ENCODE measurements at regions not wholly inside any gene's neighbourhood (a gene's known extent, or its start where the extent isn't known, plus 50 kb on each side); places are given as distances from the start of the nearest gene placed in this dataset.

DNA sequence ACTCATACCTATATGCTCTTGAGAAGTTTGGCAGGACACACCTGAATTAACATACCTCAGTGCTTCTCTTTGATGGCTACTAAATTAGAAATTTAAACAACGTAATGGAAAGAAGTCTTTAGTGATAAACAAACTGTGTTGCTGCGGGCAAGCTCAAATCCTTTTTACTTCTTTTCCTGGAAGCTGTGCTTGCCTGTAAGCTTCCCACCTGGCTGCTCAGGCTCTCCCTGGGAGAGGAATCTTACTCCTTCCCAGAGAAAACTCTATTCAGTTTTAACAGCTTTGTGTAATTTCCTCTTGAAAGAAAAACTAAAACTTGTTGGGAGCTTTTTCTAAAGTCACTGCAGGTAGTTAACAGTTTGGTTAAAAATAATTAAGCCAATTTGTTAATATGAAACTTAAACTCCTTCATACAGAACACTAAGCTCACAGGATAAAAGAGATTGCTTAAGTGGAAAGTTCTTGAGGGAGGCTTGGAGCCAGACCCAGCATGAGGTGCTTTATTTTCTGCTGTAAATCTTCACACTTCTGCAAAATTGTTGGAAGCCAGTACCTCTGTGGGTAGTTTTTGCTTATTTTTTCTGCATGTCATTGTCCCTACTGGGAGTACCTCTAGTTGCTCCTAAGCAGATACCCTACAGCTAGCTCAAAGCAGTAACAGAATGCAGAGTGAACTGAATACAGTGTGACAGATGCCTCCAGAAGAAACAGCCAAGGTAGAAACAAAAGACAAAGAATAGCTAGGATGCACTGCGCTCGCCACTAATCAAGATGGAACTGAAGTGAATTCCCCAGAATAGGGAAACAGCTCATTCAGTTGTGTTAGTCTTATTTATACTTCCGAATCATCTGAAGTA is 1253.0 kb downstream of the PCDH17 start:
- H3K36me3 Mint-ChIP-seq (ENCODE audit: insufficient read depth), result no peaks in the 10 kb centered on the region
- peaks cover 0 to 1% of the 10 kb centered on the region in 2 donors for H3K9me3 Mint-ChIP-seq
- H3K27ac Mint-ChIP-seq, result no peak overlapping the region
- no peak for DNase-seq
- no peak for ATAC-seq (replicated peaks)
- no peaks in the 10 kb centered on the region for H3K27me3 Mint-ChIP-seq
- H3K4me3 Mint-ChIP-seq, result no peak overlapping the region
- H3K4me1 Mint-ChIP-seq (ENCODE audit: low read depth in 2 of 2), result no peaks in the 10 kb centered on the region

DNA sequence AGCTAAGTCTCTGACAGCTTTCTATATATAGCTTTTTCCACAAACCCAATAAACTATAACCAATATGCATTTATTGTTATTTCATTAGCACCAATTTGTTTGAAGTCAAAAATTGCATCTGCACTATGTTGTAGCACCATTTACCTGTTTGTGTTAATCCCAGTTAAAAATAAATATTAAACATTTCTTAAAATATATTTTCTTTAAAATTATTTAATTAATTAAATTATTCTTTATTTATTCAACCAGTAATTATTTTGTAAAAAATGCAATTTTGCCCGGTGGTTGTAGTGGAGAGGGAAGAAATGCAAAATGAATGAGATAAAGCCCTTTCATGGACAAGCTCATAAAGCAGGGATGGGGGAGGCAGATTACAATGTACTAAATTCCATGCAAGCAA is 1257.9 kb downstream of the PCDH17 start:
- Mint-ChIP-seq H3K36me3 (ENCODE audit: insufficient read depth) (no peaks in the 10 kb centered on the region), H3K4me1 (ENCODE audit: low read depth in 2 of 2) (no peaks in the 10 kb centered on the region), H3K27ac (no peak overlapping the region), H3K27me3 (no peaks in the 10 kb centered on the region), H3K4me3 (no peak overlapping the region), H3K9me3 (no peaks in the 10 kb centered on the region)
- no peak for DNase-seq
- no peak for ATAC-seq (replicated peaks)

DNA sequence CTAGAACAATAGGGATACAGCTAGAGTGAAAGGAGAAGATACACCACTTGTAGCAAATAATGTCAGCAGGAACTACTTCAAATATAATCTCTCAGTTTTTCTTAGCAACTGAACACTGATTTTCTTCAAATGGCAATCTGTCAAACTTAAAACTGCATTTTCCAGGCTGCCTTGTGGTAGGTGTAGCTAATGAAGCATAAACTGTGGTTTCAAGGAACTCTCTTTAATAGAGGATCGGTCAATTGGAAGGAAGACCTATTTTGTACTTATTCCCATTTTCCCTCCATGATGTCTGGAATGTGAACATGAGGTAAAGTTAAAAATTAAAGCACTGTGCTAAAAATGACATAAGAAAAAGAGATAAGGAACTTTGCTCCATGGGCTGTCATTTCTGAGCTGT is 1261.9 kb downstream of the PCDH17 start:
- Mint-ChIP-seq H3K27ac (no peak overlapping the region), H3K36me3 (ENCODE audit: insufficient read depth) (no peaks in the 10 kb centered on the region), H3K9me3 (no peaks in the 10 kb centered on the region), H3K4me1 (ENCODE audit: low read depth in 2 of 2) (no peaks in the 10 kb centered on the region), H3K4me3 (no peak overlapping the region), H3K27me3 (no peaks in the 10 kb centered on the region)
- no peak for DNase-seq
- no peak for ATAC-seq (replicated peaks)

DNA sequence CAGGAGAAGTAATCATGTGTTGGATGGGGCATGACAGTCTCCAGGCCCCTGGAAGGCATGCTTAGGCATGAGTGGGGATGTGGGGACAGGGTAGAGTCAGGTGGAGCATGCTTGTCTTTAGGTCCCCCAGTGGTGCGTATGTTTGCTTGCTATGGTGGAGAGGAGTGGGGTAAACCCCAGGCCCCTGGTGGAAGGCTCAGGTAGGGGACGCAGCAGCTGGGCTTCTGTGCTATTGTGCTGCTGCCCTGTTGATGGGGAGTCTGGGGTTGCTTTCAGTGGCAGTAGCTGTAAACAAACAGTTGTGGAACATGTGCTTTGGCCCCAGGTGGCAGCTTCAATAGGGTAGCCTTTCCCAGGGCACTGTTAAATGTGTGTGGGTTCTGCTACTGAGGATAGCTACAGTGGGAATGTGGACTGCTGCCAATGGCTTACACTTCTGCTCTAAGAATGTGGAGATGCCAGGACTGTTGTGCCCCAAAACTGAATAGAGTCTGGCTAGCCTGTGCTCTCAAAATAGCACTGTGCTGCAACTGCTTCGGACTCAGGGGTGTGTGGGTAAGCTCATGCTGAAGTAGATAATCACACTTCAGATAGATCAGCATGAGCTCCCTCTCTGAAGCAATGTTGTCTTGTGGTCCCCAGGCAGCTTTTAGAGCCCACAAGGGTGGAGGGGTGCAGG is 1257.3 kb downstream of the DIAPH3 start:
- peaks cover 6 to 8% of the 10 kb centered on the region in 2 donors for H3K9me3 Mint-ChIP-seq
- H3K27me3 Mint-ChIP-seq, result no peaks in the 10 kb centered on the region
- H3K36me3 Mint-ChIP-seq (ENCODE audit: insufficient read depth), result no peaks in the 10 kb centered on the region
- DNase-seq (no peak), ATAC-seq (replicated peaks) (no peak)
- no peak overlapping the region for H3K27ac Mint-ChIP-seq
- no peaks in the 10 kb centered on the region for H3K4me1 Mint-ChIP-seq (ENCODE audit: low read depth in 2 of 2)
- H3K4me3 Mint-ChIP-seq, result no peak overlapping the region

DNA sequence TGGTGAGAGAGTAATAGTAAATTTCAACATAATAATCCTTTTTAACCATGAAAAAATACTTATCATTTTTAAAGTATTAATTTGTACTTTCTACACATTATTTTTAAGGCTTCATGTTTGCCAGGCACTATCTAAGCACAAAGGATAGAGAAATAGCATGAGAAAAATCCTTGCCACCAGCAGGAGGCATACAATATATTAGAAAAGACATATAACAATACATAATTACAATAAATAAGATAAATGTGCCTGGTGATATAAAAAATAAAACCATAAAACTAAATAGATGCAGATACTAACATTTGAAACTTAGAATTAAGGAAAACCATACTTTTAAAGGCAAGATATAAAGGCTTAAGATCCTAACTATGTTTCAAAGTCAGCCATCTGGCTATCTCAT is 1256.4 kb downstream of the DIAPH3 start:
- ATAC-seq (replicated peaks) (no peak), DNase-seq (no peak)
- Mint-ChIP-seq H3K27me3 (no peaks in the 10 kb centered on the region), H3K4me1 (ENCODE audit: low read depth in 2 of 2) (no peaks in the 10 kb centered on the region), H3K36me3 (ENCODE audit: insufficient read depth) (no peaks in the 10 kb centered on the region), H3K9me3 (peaks cover 6 to 7% of the 10 kb centered on the region in 2 donors), H3K4me3 (no peak overlapping the region), H3K27ac (no peak overlapping the region)

DNA sequence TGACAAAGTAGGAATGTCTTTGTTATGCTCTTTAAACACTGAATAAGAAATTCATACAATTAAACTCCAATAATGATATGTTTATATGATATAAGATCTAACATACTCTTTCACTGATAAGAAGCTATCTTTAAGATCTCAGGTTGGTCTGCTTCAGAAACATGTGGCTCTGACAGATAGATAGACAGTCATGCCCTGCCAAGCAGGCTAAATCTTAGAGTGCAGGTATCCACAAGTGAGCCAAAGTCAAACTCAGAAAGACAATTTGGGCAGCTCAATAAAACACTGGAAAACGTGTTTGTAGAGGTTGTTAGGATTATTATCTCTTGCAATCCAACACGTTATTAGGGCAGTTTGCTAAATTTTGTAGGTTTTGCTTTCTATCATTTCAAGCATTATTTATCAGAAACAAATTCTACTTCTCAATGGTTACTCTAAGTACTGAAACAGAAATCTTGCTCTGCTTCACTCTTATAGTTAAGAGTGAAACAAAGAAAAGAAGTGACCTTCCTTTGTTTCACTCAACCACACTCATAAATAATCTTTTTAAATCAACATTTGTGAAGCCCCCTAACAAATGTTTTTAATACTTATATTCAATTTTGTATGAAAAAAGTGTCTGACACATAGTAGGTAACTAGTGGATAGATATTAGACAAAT is 1255.6 kb downstream of the DIAPH3 start:
- ATAC-seq (replicated peaks) (no peak), DNase-seq (no peak)
- Mint-ChIP-seq H3K27ac (no peak overlapping the region), H3K36me3 (ENCODE audit: insufficient read depth) (no peaks in the 10 kb centered on the region), H3K4me1 (ENCODE audit: low read depth in 2 of 2) (no peaks in the 10 kb centered on the region), H3K9me3 (peaks cover 0 to 3% of the 10 kb centered on the region in 2 donors), H3K4me3 (no peak overlapping the region), H3K27me3 (no peaks in the 10 kb centered on the region)

DNA sequence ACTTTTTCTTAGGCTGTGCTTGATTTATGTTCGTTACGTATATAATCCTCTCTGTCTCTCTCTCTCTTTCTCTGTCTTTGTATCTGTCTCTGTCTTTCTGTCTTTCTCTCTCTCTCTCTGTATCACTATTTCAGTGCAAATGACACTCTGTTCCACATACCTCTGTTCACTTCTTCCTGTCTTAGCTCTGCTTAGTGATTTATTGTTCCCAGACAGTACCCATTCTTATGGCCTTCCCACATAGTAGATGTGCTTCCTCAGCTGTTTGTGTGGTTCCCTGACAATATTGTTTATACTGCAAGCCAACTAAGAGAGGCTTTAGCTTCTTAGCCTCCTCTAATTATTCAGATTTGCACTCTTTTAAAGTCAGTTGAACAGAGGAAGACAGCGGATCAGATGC is 1244.2 kb downstream of the DIAPH3 start:
- Mint-ChIP-seq H3K27ac (no peak overlapping the region), H3K4me3 (no peak overlapping the region), H3K4me1 (ENCODE audit: low read depth in 2 of 2) (no peaks in the 10 kb centered on the region), H3K9me3 (peaks cover 7 to 13% of the 10 kb centered on the region in 2 donors), H3K36me3 (ENCODE audit: insufficient read depth) (no peaks in the 10 kb centered on the region), H3K27me3 (no peaks in the 10 kb centered on the region)
- DNase-seq (no peak), ATAC-seq (replicated peaks) (no peak)

DNA sequence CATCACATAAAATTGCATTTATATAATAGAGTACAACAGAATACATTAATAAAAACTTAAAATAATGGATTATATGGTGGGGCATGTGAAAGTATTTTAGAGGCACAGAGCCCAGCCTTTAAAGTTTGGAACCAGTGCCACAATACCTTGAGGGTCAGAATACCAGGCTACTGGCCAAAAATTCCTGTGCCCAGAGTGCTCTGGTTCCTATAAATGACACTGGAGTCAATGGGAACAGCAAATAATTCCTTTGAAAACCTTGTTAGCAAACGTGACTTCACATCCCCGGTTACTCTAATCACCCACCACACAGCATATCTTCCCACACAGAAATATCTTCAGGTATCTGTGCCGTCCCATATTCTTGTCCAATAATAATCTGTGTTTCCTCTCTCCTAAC is 1242.6 kb downstream of the DIAPH3 start:
- Mint-ChIP-seq H3K4me1 (ENCODE audit: low read depth in 2 of 2) (no peaks in the 10 kb centered on the region), H3K4me3 (no peak overlapping the region), H3K9me3 (peaks cover 7 to 9% of the 10 kb centered on the region in 2 donors), H3K27me3 (no peaks in the 10 kb centered on the region), H3K36me3 (ENCODE audit: insufficient read depth) (no peaks in the 10 kb centered on the region), H3K27ac (no peak overlapping the region)
- DNase-seq, result no peak
- ATAC-seq (replicated peaks), result no peak

DNA sequence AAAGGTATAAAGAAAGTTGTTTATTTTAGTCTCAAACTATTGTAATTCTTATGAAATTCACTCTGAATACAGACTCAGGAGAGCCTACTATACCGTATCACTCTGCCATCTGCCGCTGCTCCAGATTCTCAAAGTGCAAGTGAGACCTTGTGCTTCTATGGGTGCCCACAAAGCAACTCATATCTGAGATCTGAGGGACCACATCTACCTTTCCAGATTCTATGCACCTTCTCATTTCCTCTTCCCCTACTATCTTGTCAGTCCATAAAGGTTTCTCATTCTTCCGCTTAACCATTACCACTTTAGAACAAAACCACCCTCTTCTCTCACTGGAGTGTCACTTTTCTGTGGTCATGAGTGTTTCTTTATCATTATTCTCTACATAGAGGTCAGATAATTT is 1236.9 kb downstream of the DIAPH3 start:
- Mint-ChIP-seq H3K9me3 (peaks cover 11 to 13% of the 10 kb centered on the region in 2 donors), H3K4me1 (ENCODE audit: low read depth in 2 of 2) (no peaks in the 10 kb centered on the region), H3K4me3 (no peak overlapping the region), H3K36me3 (ENCODE audit: insufficient read depth) (no peaks in the 10 kb centered on the region), H3K27me3 (no peaks in the 10 kb centered on the region), H3K27ac (no peak overlapping the region)
- ATAC-seq (replicated peaks) (no peak), DNase-seq (no peak)

DNA sequence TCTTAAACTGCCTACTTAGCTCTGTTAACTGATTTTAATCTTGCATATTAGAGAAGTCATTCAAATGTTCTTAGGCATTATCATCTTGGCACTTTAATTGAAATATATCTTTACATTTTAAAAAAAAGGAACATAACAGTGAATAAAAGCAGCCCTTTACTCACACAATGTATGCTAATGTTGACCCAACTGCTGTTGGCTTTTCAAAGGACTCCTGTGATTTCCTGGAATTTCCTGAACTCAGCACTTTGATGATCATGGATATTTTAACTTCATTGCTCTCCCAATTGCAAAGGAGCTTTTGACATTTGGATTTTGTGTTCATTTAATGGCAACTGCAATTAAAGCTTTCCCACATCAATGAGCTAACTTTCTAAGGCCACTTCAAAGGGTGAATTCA is 1230.3 kb downstream of the DIAPH3 start:
- ATAC-seq (replicated peaks), result no peak
- no peaks in the 10 kb centered on the region for H3K36me3 Mint-ChIP-seq (ENCODE audit: insufficient read depth)
- peaks cover 7% of the 10 kb centered on the region in 2 donors for H3K9me3 Mint-ChIP-seq
- no peak for DNase-seq
- H3K27ac Mint-ChIP-seq, result no peak overlapping the region
- H3K27me3 Mint-ChIP-seq, result no peaks in the 10 kb centered on the region
- H3K4me1 Mint-ChIP-seq (ENCODE audit: low read depth in 2 of 2), result no peaks in the 10 kb centered on the region
- no peak overlapping the region for H3K4me3 Mint-ChIP-seq

DNA sequence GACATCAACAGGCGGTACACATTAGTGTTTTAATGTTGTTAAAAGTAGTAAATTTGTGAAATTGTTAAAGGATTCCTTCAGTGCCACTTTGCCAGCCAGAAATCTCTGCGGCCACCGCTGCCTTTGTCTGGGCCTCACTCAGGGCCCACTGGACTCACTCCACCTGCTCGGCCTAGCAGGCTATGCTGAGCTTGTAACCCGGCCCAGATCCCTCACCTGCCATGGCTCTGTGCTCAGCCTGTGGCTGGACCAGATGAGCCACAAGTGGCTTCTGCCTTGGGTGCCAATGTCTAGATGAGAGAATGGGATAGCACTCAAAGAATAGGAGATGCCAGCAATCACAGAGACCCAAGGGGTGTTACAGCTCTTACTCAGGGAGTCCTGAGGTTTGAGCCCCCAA is 1228.0 kb downstream of the DIAPH3 start:
- Mint-ChIP-seq H3K4me1 (ENCODE audit: low read depth in 2 of 2) (no peaks in the 10 kb centered on the region), H3K9me3 (peaks cover 4 to 6% of the 10 kb centered on the region in 2 donors), H3K36me3 (ENCODE audit: insufficient read depth) (no peaks in the 10 kb centered on the region), H3K27me3 (no peaks in the 10 kb centered on the region), H3K4me3 (no peak overlapping the region), H3K27ac (no peak overlapping the region)
- DNase-seq (no peak), ATAC-seq (replicated peaks) (no peak)

DNA sequence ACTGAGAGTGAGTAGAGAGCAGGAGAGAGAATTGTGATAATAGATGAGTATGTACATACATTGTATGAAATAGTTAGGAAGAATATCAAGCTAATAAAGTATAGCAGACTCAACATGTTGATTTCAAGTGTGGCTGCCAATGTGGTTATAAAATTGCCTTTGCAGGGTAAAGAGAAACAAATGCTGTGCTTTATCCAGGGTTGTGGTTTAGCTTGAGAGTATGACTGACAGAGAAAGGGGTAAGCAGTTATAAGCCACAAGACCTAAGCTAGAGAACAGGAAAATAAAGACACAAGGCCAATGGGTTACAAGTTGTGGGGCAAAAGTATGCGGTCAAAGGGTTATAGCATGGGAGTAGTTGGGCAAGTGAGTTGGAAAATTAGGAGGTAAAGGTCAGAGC is 1217.5 kb downstream of the DIAPH3 start:
- H3K9me3 Mint-ChIP-seq, result peaks cover 14 to 15% of the 10 kb centered on the region in 2 donors
- no peaks in the 10 kb centered on the region for H3K36me3 Mint-ChIP-seq (ENCODE audit: insufficient read depth)
- no peak overlapping the region for H3K27ac Mint-ChIP-seq
- no peak overlapping the region for H3K4me3 Mint-ChIP-seq
- H3K4me1 Mint-ChIP-seq (ENCODE audit: low read depth in 2 of 2), result no peaks in the 10 kb centered on the region
- ATAC-seq (replicated peaks) (no peak), DNase-seq (no peak)
- H3K27me3 Mint-ChIP-seq, result no peaks in the 10 kb centered on the region

DNA sequence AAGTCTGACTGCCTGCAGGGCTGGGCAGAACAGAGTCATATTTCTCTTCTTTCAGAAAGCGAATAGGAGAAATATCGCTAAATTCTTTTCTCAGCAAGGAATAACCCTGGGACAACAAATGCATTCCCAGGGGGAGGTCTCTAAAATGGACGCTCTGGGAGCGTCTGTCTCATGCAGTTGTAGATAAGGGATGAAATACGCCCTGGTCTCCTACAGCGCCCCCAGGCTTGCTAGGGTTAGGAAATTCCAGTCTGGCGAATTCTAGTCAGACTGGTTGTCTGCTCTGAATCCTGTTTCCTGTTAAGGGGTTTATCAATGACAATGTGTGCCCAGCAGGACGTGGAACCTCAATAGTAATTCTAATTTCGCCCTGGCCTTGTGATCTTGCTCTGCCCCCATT is 1214.1 kb downstream of the DIAPH3 start:
- no peak for DNase-seq
- H3K27ac Mint-ChIP-seq, result no peak overlapping the region
- no peaks in the 10 kb centered on the region for H3K27me3 Mint-ChIP-seq
- H3K4me3 Mint-ChIP-seq, result no peak overlapping the region
- H3K4me1 Mint-ChIP-seq (ENCODE audit: low read depth in 2 of 2), result no peaks in the 10 kb centered on the region
- H3K9me3 Mint-ChIP-seq, result peaks cover 14 to 15% of the 10 kb centered on the region in 2 donors
- H3K36me3 Mint-ChIP-seq (ENCODE audit: insufficient read depth), result no peaks in the 10 kb centered on the region
- no peak for ATAC-seq (replicated peaks)

DNA sequence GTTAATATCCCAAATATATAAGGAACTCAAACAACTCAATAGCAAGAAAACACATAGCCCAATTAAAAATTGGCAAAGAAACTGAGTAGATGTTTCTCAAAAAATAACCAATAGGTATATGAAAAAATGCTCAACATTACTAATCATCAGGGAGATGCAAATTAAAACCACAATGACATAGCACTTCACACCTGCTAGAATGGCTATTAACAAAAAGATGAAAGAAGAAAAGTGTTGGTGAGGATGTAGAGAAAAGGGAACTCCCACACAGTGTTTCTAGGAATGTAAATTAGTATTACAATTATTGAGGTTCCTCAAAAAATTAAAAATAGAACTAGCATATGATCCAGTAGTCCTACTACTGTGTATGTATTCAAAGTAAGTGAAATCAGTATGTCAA is 1212.8 kb downstream of the DIAPH3 start:
- Mint-ChIP-seq H3K4me1 (ENCODE audit: low read depth in 2 of 2) (no peaks in the 10 kb centered on the region), H3K27me3 (no peaks in the 10 kb centered on the region), H3K27ac (no peak overlapping the region), H3K4me3 (no peak overlapping the region), H3K9me3 (peaks cover 5 to 10% of the 10 kb centered on the region in 2 donors), H3K36me3 (ENCODE audit: insufficient read depth) (no peaks in the 10 kb centered on the region)
- ATAC-seq (replicated peaks) (no peak), DNase-seq (no peak)

All from effector memory CD8-positive, alpha-beta T cell (primary cell).